Transverse colon (tissue), 3 donors: ENCODE measurements at regions not wholly inside any gene's neighbourhood (a gene's known extent, or its start where the extent isn't known, plus 50 kb on each side); places are given as distances from the start of the nearest gene placed in this dataset.

Experiments used
- CTCF ChIP-seq, 5 experiments: fragments of 200-600 bp in 3 of 5; fragments of 450-650 bp in 2 of 5; sonication (generic) in 3 of 5; IDR thresholded peaks; 1 replicate in 2 of 5; 2 replicates in 3 of 5; pipeline ENCODE4 v1.5.1; 2016 to 2017; ENCODE audit warnings: antibody characterized with exemption in 5 of 5, inconsistent platforms in 3 of 5, mild to moderate bottlenecking in 2 of 5, moderate library complexity in 1 of 5
- EP300 ChIP-seq: sonication (generic); formaldehyde crosslinking; IDR thresholded peaks from one replicate; pipeline ENCODE4 v1.6.1; 2017; ENCODE audit warnings: antibody characterized with exemption, low read depth
- POLR2A ChIP-seq: fragments of 450-650 bp; IDR thresholded peaks from one replicate; pipeline ENCODE4 v1.6.1; 2016; ENCODE audit warnings: antibody characterized with exemption, mild to moderate bottlenecking, moderate library complexity

- TF ChIP-seq EP300 (no peak), CTCF (IDR thresholded peaks at IDR 0.05) (no peak), POLR2A (no peak)
These were observed 133.7 kb upstream of the SLC24A3 start for GRCh38 chr20:19078448-19079373.
